Endodermal cell (in vitro differentiated cells): ENCODE measurements at regions not wholly inside any gene's neighbourhood (a gene's known extent, or its start where the extent isn't known, plus 50 kb on each side); places are given as distances from the start of the nearest gene placed in this dataset.

Source experiments
- DNase-seq: peaks from one replicate; pipeline ENCODE4 v3.0.0-alpha.2; 2017
- H3K27ac ChIP-seq: 2 replicates; pipeline ENCODE4 v1.5.1; 2013; ENCODE audit warnings: mild to moderate bottlenecking, low read depth, low read length, moderate library complexity
- H3K27me3 ChIP-seq: 2 replicates; pipeline ENCODE4 v1.6.1; 2013; ENCODE audit warnings: mild to moderate bottlenecking, low read length, moderate library complexity; ENCODE audit not compliant: insufficient read depth, control insufficient read depth, poor library complexity, severe bottlenecking
- H3K36me3 ChIP-seq: 2 replicates; pipeline ENCODE4 v1.7.0; 2013; ENCODE audit warnings: mild to moderate bottlenecking, low read length, moderate library complexity; ENCODE audit not compliant: control insufficient read depth, insufficient read depth
- H3K4me1 ChIP-seq: one replicate; pipeline ENCODE4 v1.7.0; 2013; ENCODE audit warnings: low read length; ENCODE audit not compliant: control insufficient read depth, insufficient read depth
- H3K4me3 ChIP-seq: 2 replicates; pipeline ENCODE4 v1.5.1; 2013; ENCODE audit warnings: mild to moderate bottlenecking, low read length, moderate library complexity
- H3K9ac ChIP-seq: 2 replicates; pipeline ENCODE4 v1.6.1; 2013; ENCODE audit warnings: mild to moderate bottlenecking, low read length, moderate library complexity; ENCODE audit not compliant: poor library complexity, severe bottlenecking; ENCODE audit errors: extremely low read depth
- H3K9me3 ChIP-seq: 2 replicates; pipeline ENCODE4 v1.6.1; 2013; ENCODE audit warnings: mild to moderate bottlenecking, low read length, moderate library complexity; ENCODE audit not compliant: control insufficient read depth
- H3K27ac Mint-ChIP-seq: 2 replicates; pipeline ENCODE4 v1.8.0; 2020; ENCODE audit warnings: mixed read lengths
- H3K27me3 Mint-ChIP-seq: 2 replicates; pipeline ENCODE4 v1.8.0; 2021; ENCODE audit warnings: mild to moderate bottlenecking, mixed read lengths; ENCODE audit not compliant: insufficient read depth
- H3K36me3 Mint-ChIP-seq: 2 replicates; pipeline ENCODE4 v1.8.0; 2020; ENCODE audit warnings: low read depth, mixed read lengths
- H3K4me1 Mint-ChIP-seq: 2 replicates; pipeline ENCODE4 v1.8.0; 2020; ENCODE audit warnings: mixed read lengths
- H3K4me3 Mint-ChIP-seq: 2 replicates; pipeline ENCODE4 v1.8.0; 2020; ENCODE audit warnings: mild to moderate bottlenecking, moderate library complexity, mixed read lengths
- H3K9me3 Mint-ChIP-seq: 2 replicates; pipeline ENCODE4 v1.8.0; 2020; ENCODE audit warnings: mild to moderate bottlenecking, mixed read lengths
- CTCF ChIP-seq: fragments of 200-600 bp; sonication (generic); conservative IDR thresholded peaks from 2 replicates; pipeline ENCODE4 v1.5.0; 2021; ENCODE audit warnings: antibody characterized with exemption, mild to moderate bottlenecking
- WGBS, 2 experiments: methylation state at CpG; one replicate each; pipeline versions ENCODE4 v1.1.5 to v1.1.7; 2013; ENCODE audit warnings: missing lambda C conversion rate in 2 of 2, mixed read lengths in 1 of 2; ENCODE audit not compliant: insufficient coverage in 1 of 2, insufficient read length in 1 of 2; 5-methylcytosine and 5-hydroxymethylcytosine counted together

DNA sequence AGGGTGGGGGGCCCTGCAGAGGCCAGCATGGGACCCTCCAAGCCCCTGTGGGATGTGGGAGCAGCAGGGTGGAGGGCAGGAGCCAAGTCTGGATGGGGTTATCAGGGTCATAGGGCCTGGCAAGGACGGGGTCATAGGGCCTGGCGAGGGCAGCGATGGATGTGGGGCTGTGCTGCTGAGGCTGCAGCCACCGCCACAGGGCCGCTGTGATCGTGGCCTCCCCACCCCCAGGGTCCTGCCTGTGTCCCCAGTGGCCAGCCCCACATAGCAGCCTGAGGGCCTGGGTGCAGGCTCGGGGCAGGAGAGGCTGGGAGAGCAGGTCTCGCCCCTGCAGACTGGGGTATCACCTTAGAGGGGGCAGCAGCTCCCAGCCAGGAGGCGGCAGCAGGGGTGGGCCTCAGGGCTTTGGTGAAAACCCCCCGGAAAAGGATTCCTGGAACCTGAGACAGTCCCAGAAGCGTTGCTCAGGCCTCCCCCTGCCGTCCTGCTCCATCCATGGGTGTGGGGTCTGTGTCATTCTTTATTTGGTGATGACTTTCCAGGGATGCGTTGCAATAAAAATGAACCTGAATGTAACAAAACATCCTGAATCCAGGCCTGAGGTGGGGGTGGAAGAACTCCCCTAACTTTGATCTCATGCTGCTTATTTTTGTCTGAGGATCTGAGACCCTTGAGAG, 107.3 kb upstream of the SHH start:
- H3K27me3 ChIP-seq: no peaks in the 10 kb centered on the region
- H3K27ac Mint-ChIP-seq: no peak overlapping the region
- 91 to 96% methylated on average over 5 to 13 of the region's 13 CpGs for WGBS, 2 experiments
- no peaks in the 10 kb centered on the region for H3K36me3 ChIP-seq
- H3K9me3 ChIP-seq: no peaks in the 10 kb centered on the region
- no peaks in the 10 kb centered on the region for H3K36me3 Mint-ChIP-seq
- H3K4me3 ChIP-seq: no peak overlapping the region
- no peak overlapping the region for H3K4me3 Mint-ChIP-seq
- no peak for TF ChIP-seq CTCF
- no peak for DNase-seq
- peaks cover 8% of the 10 kb centered on the region for H3K27me3 Mint-ChIP-seq
- no peaks in the 10 kb centered on the region for H3K4me1 ChIP-seq
- H3K27ac ChIP-seq: no peak overlapping the region
- no peaks in the 10 kb centered on the region for H3K4me1 Mint-ChIP-seq
- no peaks in the 10 kb centered on the region for H3K9me3 Mint-ChIP-seq
- no peak overlapping the region for H3K9ac ChIP-seq

- no peak overlapping the region for H3K27ac Mint-ChIP-seq
- no peaks in the 10 kb centered on the region for H3K9me3 Mint-ChIP-seq
- 91 to 94% methylated on average over 8 to 14 of the region's 14 CpGs for WGBS, 2 experiments
- H3K9me3 ChIP-seq: no peaks in the 10 kb centered on the region
- no peaks in the 10 kb centered on the region for H3K4me1 ChIP-seq
- H3K36me3 Mint-ChIP-seq: no peaks in the 10 kb centered on the region
- H3K27ac ChIP-seq: no peak overlapping the region
- H3K27me3 Mint-ChIP-seq: peaks cover 8% of the 10 kb centered on the region
- no peak overlapping the region for H3K4me3 ChIP-seq
- no peak overlapping the region for H3K4me3 Mint-ChIP-seq
- no peaks in the 10 kb centered on the region for H3K36me3 ChIP-seq
- H3K27me3 ChIP-seq: no peaks in the 10 kb centered on the region
- DNase-seq: no peak
- no peaks in the 10 kb centered on the region for H3K4me1 Mint-ChIP-seq
- no peak for TF ChIP-seq CTCF
- no peak overlapping the region for H3K9ac ChIP-seq
Measured at GRCh38 chr7:155918720-155919390, 106.6 kb upstream of the SHH start.

DNA sequence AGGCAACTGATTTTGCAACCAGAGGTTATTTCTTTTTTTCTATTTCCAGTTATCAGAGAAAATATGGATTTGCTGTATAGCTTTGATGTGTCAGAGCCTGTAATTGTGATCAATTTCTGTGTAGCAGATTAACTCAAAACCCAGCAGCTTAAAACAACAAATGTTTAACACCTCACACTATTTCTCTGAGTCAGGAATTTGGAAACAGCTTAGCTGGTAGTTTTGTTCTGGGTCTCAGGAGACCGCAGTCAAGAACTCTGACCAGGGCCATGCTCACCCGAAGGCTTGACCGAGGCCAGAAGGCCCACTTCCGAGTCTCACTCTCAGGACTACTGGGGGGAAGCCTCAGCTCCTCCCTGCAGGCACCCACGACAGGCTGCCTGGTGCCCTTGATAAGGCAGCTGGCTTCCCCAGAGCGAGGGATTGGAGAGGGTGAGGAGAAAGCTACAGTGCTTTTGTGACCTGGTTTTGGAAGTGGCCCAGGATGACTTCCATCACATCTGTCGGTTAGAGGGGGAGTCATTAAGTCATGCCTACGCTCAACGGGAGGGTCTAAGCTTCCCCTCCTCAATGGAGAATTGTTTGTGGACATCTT, 105.7 kb upstream of the SHH start:
- Mint-ChIP-seq H3K9me3 (peaks cover 2% of the 10 kb centered on the region), H3K4me3 (no peak overlapping the region), H3K36me3 (no peaks in the 10 kb centered on the region), H3K27ac (no peak overlapping the region), H3K27me3 (peaks cover 8% of the 10 kb centered on the region), H3K4me1 (no peaks in the 10 kb centered on the region)
- Histone ChIP-seq H3K9ac (no peak overlapping the region), H3K36me3 (no peaks in the 10 kb centered on the region), H3K27ac (no peak overlapping the region), H3K4me1 (no peaks in the 10 kb centered on the region), H3K27me3 (no peaks in the 10 kb centered on the region), H3K9me3 (no peaks in the 10 kb centered on the region), H3K4me3 (no peak overlapping the region)
- WGBS, 2 experiments: 81 to 83% methylated on average over 9 of the region's 9 CpGs
- no peak for TF ChIP-seq CTCF
- DNase-seq: no peak
